GM12878 (cell line): ENCODE measurements at regions not wholly inside any gene's neighbourhood (a gene's known extent, or its start where the extent isn't known, plus 50 kb on each side); places are given as distances from the start of the nearest gene placed in this dataset.

Experiments used
- ATAC-seq: fragments of 200-7000 bp; cut with Tn5 transposase; 3 replicates; pipeline ENCODE4 v1.9.1; 2020; ENCODE audit warnings: mild to moderate bottlenecking, moderate library complexity
- BruUV-seq: library from RNA; stranded (reverse); fragments of 400-500 nt; replicated peaks from 2 replicates; lab custom pipeline; 2021; lab: Mats Ljungman, UMichigan
- CTCF ChIA-PET: fragments of 300-600 bp; sonication (Branson Sonifier 250); formaldehyde crosslinking; extraction: SDS; loops from one replicate; lab custom pipeline; 2021; ENCODE audit warnings: inconsistent platforms; lab: Yijun Ruan, JAX
- POLR2A ChIA-PET: fragments of 350-600 bp; formaldehyde crosslinking; extraction: SDS; loops from one replicate; lab custom pipeline; 2021; ENCODE audit warnings: inconsistent platforms; lab: Charles Lee
- RAD21 ChIA-PET: fragments of 300-600 bp; sonication (Branson Sonifier 250); formaldehyde crosslinking; loops from one replicate; lab custom pipeline; 2023; ENCODE audit warnings: antibody characterized with exemption; ENCODE audit not compliant: unreplicated experiment; lab: Charles Lee
- SMC1A ChIA-PET: fragments of 300-600 bp; sonication (Branson Sonifier 250); formaldehyde crosslinking; loops from one replicate; lab custom pipeline; 2023; ENCODE audit not compliant: unreplicated experiment, uncharacterized antibody; lab: Charles Lee
- DNase-seq: peaks from one replicate; pipeline ENCODE4 v3.0.0-alpha.2; 2011; ENCODE audit warnings: low read depth, low spot score
- FAIRE-seq: peaks from 3 replicates; lab custom pipeline; 2011; peaks lifted over from hg19 to GRCh38; lab: Jason Lieb, UNC
- H2AFZ ChIP-seq: 2 replicates; pipeline ENCODE4 v1.6.0; 2011; ENCODE audit warnings: low read depth, low read length, control low read depth; ENCODE audit not compliant: control insufficient read depth
- H3K27ac ChIP-seq: 2 replicates; pipeline ENCODE4 v1.5.1; 2011; ENCODE audit warnings: control low read depth; ENCODE audit not compliant: control insufficient read depth, insufficient read depth
- H3K27me3 ChIP-seq, 2 experiments: replicated peaks in 1 of 2; 2 replicates each; pipeline versions ENCODE4 v1.6.0 to v1.6.1; 2011; ENCODE audit warnings: low read length in 1 of 2; ENCODE audit not compliant: control insufficient read depth in 2 of 2, insufficient read depth in 2 of 2
- H3K36me3 ChIP-seq, 2 experiments: 2 replicates each; pipeline ENCODE4 v1.5.1; 2011; ENCODE audit warnings: low read length in 1 of 2; ENCODE audit not compliant: control insufficient read depth in 2 of 2, insufficient read depth in 2 of 2
- H3K4me1 ChIP-seq: 2 replicates; pipeline ENCODE4 v1.6.1; 2011; ENCODE audit warnings: mild to moderate bottlenecking, low read length, moderate library complexity, mixed read lengths; ENCODE audit not compliant: control insufficient read depth, insufficient read depth
- H3K4me2 ChIP-seq: 2 replicates; pipeline ENCODE4 v1.6.0; 2011; ENCODE audit warnings: control low read depth; ENCODE audit not compliant: control insufficient read depth, insufficient read depth
- H3K4me3 ChIP-seq: fragments of 200-600 bp; sonication (generic); 2 replicates; pipeline ENCODE4 v1.5.1; 2016
- H3K79me2 ChIP-seq: 2 replicates; pipeline ENCODE4 v1.6.0; 2011; ENCODE audit warnings: low read length; ENCODE audit not compliant: control insufficient read depth, insufficient read depth
- H3K9ac ChIP-seq: 2 replicates; pipeline ENCODE4 v1.8.0; 2011; ENCODE audit warnings: low read length, control low read depth, mixed read lengths; ENCODE audit not compliant: control insufficient read depth, insufficient read depth
- H3K9me3 ChIP-seq: replicated peaks from 3 replicates; pipeline ENCODE4 v1.5.1; 2011; ENCODE audit warnings: mild to moderate bottlenecking, low read length; ENCODE audit not compliant: control insufficient read depth, insufficient read depth
- H4K20me1 ChIP-seq: 2 replicates; pipeline ENCODE4 v1.6.0; 2011; ENCODE audit not compliant: control insufficient read depth, insufficient read depth
- CBFB ChIP-seq: IDR thresholded peaks from 2 replicates; pipeline ENCODE4 v1.6.1; 2016; ENCODE audit warnings: antibody characterized with exemption, low read depth
- CHD1 ChIP-seq: IDR thresholded peaks from 2 replicates; pipeline ENCODE4 v1.6.1; 2012; ENCODE audit warnings: low read depth, low read length, improper control_type of control experiment
- EZH2 ChIP-seq: IDR thresholded peaks from 2 replicates; pipeline ENCODE4 v1.6.1; 2012; ENCODE audit warnings: low read depth, mild to moderate bottlenecking, control low read depth, inconsistent platforms, low read length, borderline replicate concordance; ENCODE audit not compliant: control insufficient read depth
- FOS ChIP-seq: IDR thresholded peaks from 3 replicates; pipeline ENCODE4 v1.6.1; 2011; ENCODE audit warnings: borderline replicate concordance; ENCODE audit not compliant: insufficient read length; ENCODE audit errors: extremely low read depth
- GABPA ChIP-seq: IDR thresholded peaks from 2 replicates; pipeline ENCODE4 v1.6.1; 2014; ENCODE audit warnings: antibody characterized with exemption, low read depth, mild to moderate bottlenecking, inconsistent platforms
- HDAC2 ChIP-seq: fragments of 200-600 bp; sonication (generic); IDR thresholded peaks from 2 replicates; pipeline ENCODE4 v1.6.1; 2017
- HDGF ChIP-seq: fragments of 450-650 bp; IDR thresholded peaks from 2 replicates; pipeline ENCODE4 v1.6.1; 2016; ENCODE audit warnings: antibody characterized with exemption
- HSF1 ChIP-seq: fragments of 150-350 bp; IDR thresholded peaks from 2 replicates; pipeline ENCODE4 v1.6.1; 2014; ENCODE audit warnings: mild to moderate bottlenecking, low read depth, low read length
- IRF4 ChIP-seq: IDR thresholded peaks from 2 replicates; pipeline ENCODE4 v1.6.1; 2011; ENCODE audit warnings: low read depth, low read length
- RUNX3 ChIP-seq: IDR thresholded peaks from 2 replicates; pipeline ENCODE4 v1.6.1; 2012; ENCODE audit warnings: low read length, inconsistent platforms
- SMC3 ChIP-seq: IDR thresholded peaks from 2 replicates; pipeline ENCODE4 v1.6.1; 2011; ENCODE audit warnings: low read length, improper control_type of control experiment, borderline replicate concordance
- SPI1 ChIP-seq: IDR thresholded peaks from 2 replicates; pipeline ENCODE4 v1.6.1; 2011; ENCODE audit warnings: low read depth, mild to moderate bottlenecking, low read length, moderate library complexity, borderline replicate concordance; ENCODE audit not compliant: insufficient read depth
- WRNIP1 ChIP-seq: IDR thresholded peaks from 2 replicates; pipeline ENCODE4 v1.6.1; 2011; ENCODE audit warnings: low read depth, low read length, improper control_type of control experiment, borderline replicate concordance
- YY1 ChIP-seq: IDR thresholded peaks from 2 replicates; pipeline ENCODE4 v1.6.1; 2011; ENCODE audit warnings: low read depth, mild to moderate bottlenecking, low read length
- ZBTB11 ChIP-seq: fragments of 450-650 bp; formaldehyde crosslinking; IDR thresholded peaks from 2 replicates; pipeline ENCODE4 v1.5.0; 2022; ENCODE audit warnings: mild to moderate bottlenecking, missing genetic modification characterization
- ZBTB33 ChIP-seq: fragments of 450-650 bp; IDR thresholded peaks from 2 replicates; pipeline ENCODE4 v1.6.1; 2017; ENCODE audit warnings: mild to moderate bottlenecking
- ZSCAN29 ChIP-seq: fragments of 450-650 bp; IDR thresholded peaks from 2 replicates; pipeline ENCODE4 v1.6.1; 2017; ENCODE audit warnings: mild to moderate bottlenecking, moderate library complexity
- WGBS: methylation state at CpG from one replicate; pipeline ENCODE4 v1.1.6; 2016; ENCODE audit warnings: low lambda C conversion rate; ENCODE audit not compliant: insufficient replicate concordance, insufficient coverage; ENCODE audit errors: missing lambda C conversion rate; 5-methylcytosine and 5-hydroxymethylcytosine counted together
- in situ Hi-C: fragments of 300-500 bp; cut with MboI; formaldehyde crosslinking; loops from 9 replicates; pipeline ENCODE4 v1.14.3; 2018; ENCODE audit warnings: mixed read lengths
- intact Hi-C: fragments of 100-400 bp; cut with micrococcal nuclease; formaldehyde crosslinking; loops from one replicate; pipeline ENCODE4 v1.14.2; 2022; ENCODE audit not compliant: unreplicated experiment

GRCh38 chr5:124457901-124458300, 288.5 kb downstream of the ZNF608 start:
- WGBS: 100% methylated on average over 1 of the region's 1 CpG
- Histone ChIP-seq H3K79me2 (no peaks in the 10 kb centered on the region), H3K27me3 (no peaks in the 10 kb centered on the region), H4K20me1 (no peaks in the 10 kb centered on the region), H3K9me3 (peaks cover 8% of the 10 kb centered on the region; the same call in 2 of the 3 replicates), H3K9ac (no peak overlapping the region), H3K4me1 (peaks cover 14% of the 10 kb centered on the region), H3K4me2 (no peak overlapping the region), H3K4me3 (no peak overlapping the region), H3K27ac (no peak overlapping the region), H3K36me3 (no peaks in the 10 kb centered on the region), H2AFZ (no peak overlapping the region)
- DNase-seq (no peak), FAIRE-seq (no peak), ATAC-seq (no peak)
- in situ Hi-C loops: no loop called here
- BruUV-seq: no TSS peak
- ChIA-PET RAD21 (interaction anchor here (0.6 kb wide), 1 partner anchor 336 kb away, joined by 4 read pairs; no protein-coding TSS in a partner anchor), CTCF (interaction anchor here (0.6 to 1.1 kb wide), 4 partner anchors 8 to 67 kb away, joined by 3 read pairs; no protein-coding TSS in a partner anchor), SMC1A (interaction anchor here (0.7 to 0.9 kb wide), 2 partner anchors 60 to 188 kb away, joined by 3 to 4 read pairs; no protein-coding TSS in a partner anchor), POLR2A (no interaction called here)
- intact Hi-C loops: loop anchor here (10.0 kb wide), 1 partner anchor 447 kb away; no protein-coding TSS in a partner anchor
- TF ChIP-seq SPI1: no peak
- no peak for TF ChIP-seq ZSCAN29
- TF ChIP-seq HDAC2: no peak
- no peak for TF ChIP-seq FOS
- TF ChIP-seq ZBTB11 (CRISPR knock-in tag): no peak
- no peak for TF ChIP-seq IRF4
- TF ChIP-seq HDGF: no peak
- TF ChIP-seq SMC3: no peak
- no peak for TF ChIP-seq WRNIP1
- no peak for TF ChIP-seq ZBTB33
- TF ChIP-seq HSF1: no peak
- no peak for TF ChIP-seq RUNX3
- no peak for TF ChIP-seq CBFB
- TF ChIP-seq GABPA: no peak
- TF ChIP-seq YY1: no peak
- no peak for TF ChIP-seq EZH2
- no peak for TF ChIP-seq CHD1
